ENCODE measurements at regions not wholly inside any gene's neighbourhood (a gene's known extent, or its start where the extent isn't known, plus 50 kb on each side); places are given as distances from the start of the nearest gene placed in this dataset.

DNA sequence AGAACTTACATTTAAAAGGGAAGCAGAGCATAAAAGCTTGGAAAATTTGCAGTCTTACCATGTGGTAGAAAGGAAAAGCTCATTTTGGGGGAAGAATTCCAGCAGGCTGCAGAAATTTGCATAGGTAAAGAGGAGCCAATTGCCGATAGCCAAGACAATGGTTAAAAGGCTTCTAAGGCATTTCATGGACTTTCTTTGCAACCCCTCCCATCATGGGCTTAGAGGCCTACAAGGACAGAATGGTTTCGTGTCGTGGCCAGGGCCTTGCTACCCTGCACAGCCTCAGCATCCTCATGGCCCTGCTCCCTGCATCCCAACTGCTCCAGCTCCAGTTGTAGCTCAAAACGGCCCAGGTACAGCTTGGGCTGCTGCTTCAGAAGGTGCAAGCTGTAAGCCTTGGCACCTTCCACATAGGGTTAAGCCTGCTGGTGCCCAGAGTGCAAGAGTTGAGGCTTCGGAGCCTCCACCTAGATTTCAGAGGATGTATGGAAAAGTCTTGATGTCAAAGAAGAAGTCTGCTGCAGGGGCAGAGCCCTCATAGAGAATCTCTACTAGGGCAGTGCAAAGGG is 420.3 kb downstream of the PCDH17 start:
- DNase-seq: no peak

DNA sequence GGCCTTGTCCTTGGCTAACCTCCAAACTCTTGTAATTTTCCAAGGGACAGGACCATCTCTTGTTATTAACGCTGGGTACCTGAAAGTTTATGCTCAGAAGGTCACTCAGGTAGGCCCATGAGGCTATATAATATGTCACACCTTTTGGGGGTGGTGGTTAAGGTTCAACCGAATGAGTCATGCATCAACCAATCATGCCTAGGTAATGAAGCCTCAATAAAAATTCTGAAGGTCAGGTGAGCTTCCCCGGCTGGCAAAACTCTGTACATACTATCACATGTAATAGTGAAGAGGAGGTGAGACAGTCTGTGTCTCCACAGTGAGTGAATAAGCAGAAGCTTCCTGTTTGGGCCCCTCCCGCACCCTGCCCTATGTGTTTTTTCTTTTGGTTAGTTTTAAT is 424.9 kb downstream of the PCDH17 start:
- DNase-seq: no peak

DNA sequence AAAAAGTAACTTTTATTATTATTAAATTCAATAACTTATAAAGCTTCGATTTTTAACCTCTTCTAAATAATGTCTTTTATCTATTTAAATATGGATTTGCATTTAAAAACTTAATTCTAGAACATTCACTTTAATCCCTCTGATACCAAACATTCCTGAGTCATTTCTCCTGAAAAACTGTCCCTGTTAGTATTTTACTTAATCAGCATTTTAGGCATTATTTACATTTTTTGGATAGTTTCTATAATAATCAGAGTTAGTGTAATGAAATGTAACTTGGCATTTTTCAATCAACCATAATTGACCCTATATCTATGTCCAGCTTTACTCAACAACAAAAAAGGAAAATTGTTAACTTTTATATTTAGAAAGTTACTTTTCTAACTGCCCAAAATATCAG is 428.1 kb downstream of the PCDH17 start:
- no peak for DNase-seq

DNA sequence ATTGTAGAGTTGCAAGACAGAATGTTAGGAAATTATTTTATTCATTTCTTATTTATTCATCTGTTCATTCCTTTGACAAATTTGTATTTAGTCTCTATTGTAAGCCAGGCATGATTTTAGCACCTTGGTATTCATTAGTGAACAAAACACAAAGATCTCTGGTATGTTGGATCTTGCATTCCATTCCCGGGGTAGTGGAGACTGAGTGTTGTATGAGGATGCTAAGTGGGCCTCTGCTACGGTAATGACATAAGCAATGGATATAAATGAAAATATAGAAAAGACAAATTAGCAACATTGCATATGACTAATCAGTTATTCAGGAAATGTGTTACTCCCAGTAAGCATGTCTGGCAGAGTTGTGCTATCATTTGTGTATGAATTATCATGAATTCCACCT is 449.3 kb downstream of the PCDH17 start:
- DNase-seq: no peak

DNA sequence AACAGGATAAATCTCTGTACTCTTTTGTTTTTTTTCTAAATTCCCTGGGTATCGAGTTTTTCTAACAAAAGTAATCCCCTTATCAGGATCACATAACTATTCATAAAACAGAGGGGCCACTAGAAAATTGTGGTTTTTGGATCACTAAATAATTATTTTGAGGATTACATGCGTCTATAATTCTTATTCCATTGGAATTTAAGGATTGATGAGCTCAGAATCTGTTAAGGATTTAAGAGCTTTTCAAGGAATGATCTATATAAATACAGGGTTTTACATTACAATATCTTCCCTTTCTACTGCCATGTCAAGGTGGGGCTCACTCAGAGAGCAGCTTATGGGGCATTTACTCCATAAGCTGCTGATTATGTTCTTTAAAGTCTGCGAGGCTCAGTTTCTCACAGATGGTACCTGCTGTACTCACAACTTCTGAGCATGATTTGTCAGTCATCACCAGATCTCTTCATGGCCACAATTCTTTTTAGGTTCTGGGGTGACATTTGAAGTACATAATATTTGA is 449.8 kb downstream of the PCDH17 start:
- no peak for DNase-seq

DNA sequence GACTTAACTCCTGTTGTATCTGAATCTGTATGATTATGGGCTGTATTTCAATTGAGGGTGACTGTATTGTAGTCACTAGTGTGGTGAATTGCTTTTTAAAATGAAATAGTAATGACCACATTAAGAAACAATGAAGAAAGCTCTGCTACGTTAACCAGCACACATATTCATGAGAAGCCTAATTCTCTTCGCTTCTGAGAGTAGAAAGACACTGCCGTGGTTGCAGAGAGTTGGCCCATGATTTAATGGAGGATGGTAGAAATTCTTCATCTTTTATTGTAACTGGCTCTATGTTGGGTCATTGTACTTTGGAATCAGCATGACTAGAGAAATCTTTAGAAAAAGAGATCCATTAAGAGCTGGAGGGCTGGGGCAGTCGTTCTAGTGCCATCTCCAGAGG is 451.5 kb downstream of the PCDH17 start:
- no peak for DNase-seq

DNA sequence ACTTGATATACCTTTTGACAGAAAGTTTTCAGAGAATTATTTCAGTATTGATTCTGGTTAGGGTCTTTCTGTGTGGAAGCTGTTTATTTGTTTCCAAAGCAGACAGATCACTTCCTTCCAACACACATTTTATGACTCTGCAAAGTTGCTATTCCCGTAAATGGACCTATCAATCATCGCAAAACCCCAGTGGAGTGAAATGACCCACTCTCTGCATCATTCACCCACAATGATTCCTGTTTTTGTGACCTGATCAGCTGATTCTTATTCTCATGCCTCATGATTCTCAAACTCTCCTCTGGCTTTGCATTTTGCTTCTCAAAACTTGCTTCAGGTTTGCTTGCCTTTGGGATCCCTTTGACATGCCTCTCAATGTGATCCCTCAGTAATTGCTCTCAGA is 453.7 kb downstream of the PCDH17 start:
- DNase-seq: no peak

DNA sequence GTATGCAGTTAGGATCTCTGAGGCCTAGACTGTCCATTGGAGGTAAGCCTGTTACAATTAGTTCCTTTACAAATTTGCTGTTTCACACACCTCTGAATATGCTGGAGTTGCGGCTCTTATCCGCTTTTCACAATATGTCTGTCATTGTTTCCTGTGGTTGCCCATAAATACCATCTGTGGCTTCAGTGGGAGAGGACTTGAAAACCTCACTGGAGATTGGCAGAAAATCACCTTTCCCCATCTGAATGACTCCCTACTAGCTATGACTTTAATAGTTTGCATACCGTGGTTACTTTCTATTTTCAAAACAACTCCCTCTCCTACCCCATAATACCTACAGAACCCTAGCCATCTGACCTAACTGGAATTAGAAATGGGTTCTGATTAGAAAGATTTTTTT is 454.3 kb downstream of the PCDH17 start:
- no peak for DNase-seq

DNA sequence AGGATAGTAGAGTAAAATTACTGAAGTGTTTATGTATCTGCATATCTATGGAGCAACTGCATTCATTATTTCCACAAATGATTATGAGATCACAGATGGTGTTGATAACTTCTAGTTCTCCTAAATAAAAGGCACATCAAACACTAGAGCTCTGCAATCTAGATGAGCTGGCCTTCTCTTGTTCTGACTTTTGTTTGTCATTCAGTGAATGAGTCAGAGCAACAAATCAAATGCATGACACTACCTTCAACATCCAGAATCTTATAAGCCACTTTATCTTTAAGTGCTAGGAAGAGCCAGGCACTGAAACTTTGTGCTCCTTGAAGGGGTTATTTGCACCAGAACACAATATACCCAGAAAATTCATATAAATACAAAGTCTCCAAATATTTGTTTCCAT is 456.0 kb downstream of the PCDH17 start:
- DNase-seq: no peak

DNA sequence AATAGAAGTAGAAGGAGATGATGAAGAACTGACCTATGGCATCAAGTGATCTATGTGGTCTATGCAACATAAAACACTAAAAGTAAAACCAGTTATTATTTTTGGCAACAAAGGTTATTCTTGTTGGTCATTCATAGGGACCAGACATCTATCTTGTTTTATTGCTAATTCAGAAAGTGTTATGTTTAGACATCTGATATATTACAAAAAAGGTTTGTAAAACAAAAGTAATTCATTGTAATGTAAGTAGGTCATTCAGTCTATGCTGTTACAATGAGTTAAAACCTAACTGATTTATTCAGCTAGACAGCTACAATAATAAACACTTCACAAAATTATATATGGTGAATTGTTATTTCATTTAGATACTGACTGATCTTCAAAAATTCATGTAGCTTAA is 461.9 kb downstream of the PCDH17 start:
- no peak for DNase-seq

DNA sequence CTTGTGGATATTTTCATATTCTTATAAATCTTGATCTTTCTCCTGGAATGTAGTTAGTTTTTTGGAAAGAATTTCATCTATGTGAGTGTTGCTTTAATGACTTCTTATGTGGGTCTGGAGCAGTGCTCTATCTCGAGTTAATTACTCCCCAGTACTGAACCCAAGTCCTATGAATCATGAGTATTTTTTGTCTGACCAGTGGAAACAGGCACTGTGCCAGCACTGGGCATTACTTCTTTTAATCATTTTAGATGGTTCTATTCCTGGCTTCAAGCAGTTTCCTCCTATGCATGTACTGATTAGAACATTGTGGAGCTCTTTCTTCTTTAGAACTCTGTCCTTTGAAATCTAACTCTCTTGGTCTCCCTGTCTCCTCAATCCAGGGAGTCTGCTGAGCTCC is 466.3 kb downstream of the PCDH17 start:
- no peak for DNase-seq

DNA sequence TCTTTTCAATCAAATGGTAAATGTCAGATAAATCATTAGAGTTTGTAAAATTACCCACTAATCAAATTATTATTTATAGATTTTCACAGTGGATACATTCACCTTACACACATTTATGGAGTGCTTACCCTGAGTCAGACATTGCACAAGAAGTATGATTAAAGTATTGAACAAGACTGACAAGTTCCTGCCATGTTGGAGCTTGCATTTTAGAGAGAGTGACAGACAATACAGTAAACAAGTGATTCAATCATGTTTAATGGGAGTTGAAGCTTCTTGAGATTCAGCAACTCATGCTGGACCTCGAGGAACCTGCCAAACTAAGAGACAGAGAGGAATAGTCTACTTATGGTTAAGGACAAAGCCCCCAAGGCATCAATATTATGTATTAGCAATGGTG is 487.8 kb downstream of the PCDH17 start:
- DNase-seq: no peak

DNA sequence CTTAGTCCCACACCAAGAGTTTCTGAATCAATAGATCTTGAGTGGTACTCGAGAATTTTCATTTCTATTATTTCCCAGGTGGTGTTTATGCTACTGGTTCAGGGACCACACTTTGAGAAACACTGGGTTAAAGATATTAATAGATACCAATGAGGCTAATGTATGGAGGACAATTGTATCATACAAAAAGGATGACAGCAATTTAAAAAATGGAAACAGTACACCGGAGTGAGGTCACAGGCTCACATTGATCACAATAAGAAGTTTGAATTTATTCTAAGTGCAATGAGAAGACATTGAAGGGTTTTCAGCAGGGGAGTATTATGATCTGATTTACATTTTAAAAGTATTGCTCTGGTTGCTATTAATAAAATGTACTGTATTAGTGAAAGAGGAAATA is 488.3 kb downstream of the PCDH17 start:
- no peak for DNase-seq

DNA sequence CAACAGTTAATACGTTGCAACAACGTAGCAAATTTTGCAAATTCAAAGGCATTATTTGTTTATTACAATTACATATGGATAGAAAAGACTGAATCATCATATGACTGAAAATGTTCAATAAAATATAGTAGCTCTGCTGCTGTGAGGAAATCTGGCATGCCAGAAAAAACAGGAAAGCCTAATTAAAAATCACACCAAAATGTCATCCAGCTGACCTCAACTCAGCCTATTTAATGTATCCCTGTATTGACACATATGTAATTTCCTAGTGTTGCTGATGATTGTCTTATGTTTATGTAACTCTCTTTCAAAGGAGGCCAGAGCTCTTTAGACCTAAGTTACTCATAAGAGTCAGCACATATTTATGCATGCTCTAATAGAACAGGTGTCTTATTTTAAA is 495.0 kb downstream of the PCDH17 start:
- DNase-seq: no peak

DNA sequence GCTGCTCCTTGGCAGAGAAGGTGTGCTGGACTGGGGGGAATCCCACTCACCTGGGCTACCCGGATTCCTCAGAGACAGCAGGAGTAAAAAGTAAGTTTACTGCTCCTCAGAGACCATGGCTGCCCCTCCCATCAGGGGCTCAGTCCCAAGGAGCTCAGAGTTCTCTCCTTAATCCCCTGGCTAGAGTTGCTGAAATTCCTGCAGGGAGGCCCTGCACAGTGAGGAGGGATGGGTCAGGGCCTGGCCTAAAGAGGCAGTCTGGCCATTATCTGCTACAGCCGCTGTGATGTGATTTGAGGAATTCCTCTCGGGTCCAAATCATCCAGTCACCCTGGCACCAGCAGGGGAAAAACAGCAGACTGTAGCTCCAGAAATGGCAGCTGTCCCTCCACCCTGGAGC is 502.5 kb downstream of the PCDH17 start:
- DNase-seq: no peak

DNA sequence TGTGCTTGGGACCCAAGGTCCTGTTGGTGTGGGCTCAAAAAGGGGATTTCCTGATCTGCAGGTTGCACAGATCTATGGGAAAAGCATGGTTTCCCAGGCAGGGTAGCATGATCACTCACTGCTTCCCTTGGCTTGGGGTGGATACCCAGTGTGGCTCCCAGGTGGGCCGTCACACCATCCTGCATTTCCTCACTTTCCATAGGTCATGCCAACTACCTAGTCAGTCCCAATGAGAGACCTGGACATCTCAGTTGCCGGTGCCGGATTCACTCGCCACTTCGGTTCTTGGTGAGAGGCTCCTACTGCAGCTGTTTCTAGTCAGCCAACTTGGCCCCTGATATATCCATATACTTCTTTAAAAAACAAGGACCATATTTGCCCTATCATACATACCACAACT is 503.0 kb downstream of the PCDH17 start:
- DNase-seq: no peak

DNA sequence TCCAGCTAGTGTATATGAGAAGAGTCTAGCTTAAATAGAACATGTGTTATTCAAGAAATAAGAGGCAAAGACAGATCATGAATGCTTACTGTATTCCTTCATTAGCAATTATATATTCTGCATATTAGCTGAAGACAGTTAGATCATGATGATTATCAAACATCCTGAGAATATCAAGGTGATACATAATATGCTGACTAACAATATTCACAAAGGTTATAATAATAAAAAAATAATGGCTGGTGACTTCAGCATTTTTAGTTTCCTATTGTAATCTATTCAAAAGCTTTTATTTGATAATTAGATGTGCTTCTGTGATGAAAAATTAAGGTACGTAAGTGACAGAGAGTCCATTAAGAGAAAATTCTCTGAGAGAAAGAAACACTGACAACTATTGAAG is 511.4 kb downstream of the PCDH17 start:
- no peak for DNase-seq

DNA sequence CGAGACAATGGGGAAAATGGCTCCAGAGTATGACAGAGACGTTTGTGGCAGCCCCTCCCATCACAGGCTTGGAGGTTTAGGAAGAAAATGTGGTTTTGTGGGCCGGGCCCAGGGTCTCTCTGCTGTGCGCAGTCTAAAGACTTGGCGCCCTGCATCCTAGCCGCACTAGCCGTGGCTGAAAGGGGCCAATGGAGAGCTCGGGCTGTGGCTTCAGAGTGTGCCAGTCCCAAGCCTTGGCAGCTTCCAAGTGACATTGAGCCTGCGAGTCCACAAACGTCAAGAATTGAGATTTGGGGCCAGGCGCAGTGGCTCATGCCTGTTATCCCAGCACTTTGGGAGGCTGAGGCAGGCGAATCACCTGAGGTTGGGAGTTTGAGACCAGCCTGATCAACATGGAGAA is 513.1 kb downstream of the PCDH17 start:
- no peak for DNase-seq

DNA sequence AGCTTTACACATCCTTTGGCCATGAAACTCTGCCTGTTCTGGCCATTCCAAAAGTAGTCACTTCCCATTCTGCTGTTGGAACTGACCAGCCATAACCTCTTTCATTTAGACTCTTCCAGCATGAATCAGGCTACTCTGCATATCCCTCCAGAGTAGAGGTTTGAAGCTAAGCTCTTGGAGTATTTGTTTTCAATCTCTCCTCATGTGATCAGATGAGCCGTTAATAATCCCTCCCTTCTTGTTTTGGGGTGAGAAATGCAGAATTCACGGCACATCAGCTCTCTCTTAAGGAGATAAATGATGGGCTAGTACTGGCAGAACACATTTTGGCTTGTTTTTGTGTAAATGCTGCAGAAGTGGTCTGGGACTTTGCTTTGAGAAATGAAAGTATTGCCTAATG is 519.9 kb downstream of the PCDH17 start:
- no peak for DNase-seq

DNA sequence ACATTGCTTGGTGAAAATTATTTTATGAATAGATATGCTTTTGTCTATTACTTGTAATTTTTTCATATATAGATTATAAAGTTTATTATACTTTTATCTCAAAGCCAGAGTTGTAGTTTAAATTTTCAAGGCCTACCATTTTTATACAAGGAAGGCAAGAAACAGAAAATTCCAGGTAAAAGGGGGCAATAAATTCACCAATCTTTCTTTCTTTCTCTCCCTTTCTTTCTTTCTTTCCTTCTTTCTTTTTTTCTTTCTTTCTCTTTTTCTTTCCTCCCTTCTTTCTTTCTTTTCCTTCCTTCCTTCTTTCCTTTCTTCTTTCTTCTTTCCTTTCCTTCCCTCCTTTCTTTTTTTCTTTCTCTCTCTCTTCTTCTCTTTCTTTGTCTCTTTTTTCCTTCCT is 529.4 kb downstream of the PCDH17 start:
- DNase-seq: no peak

DNA sequence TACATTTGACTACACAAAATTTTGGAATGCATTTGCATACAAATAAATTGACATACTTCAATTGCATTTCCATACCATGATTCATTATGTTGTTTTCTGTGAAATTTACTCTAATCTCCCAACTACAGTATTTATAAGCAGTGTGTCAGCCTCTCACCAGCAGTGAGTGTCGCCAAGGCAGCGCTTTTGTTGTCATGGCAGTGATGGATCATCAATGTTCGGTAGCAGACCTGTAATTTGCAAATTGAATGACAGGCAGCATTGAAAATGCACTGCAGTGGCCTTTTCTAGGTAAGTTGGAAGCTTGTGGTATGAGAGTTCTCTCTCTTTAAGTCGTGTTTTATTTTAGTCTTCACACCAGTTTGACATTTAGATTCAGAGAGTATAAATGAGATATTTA is 534.1 kb downstream of the PCDH17 start:
- no peak for DNase-seq

DNA sequence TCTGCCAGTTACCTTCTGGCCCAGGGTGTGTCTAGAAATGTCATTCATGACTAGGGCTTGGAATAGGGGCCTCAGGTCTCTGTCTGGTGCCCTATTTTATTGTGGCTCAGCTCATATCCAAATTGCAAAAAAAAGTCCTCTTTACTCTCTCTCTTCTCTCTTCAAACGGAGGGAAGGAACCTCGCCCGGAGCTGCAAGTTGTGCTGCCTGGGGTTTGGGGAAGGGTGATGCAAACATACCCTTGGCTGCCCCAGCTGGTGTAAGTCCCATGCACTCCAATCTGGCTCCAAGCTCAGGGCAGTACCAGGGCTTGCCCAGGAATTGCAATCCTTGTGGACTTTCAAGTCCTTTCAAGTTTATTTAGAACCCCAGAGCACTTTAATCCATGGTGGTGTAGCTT is 549.6 kb downstream of the PCDH17 start:
- DNase-seq: no peak

DNA sequence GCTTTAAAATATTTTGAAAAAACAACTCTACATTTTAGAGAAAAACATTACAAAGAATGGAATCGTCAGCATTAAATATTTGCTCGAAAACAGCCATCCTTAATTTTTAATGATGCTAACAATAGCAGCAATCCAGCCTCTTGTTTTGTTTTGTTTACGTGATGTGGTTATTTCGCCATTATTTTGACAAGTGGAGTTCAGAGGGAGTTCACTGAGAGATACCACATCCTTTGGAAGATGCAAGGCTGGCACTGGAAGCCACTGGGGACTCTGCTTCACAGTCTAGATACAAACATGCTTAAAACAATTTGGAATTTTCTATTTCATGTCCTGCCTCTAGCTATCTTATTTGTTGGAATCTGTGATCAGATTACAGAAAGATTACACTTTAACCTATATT is 556.3 kb downstream of the PCDH17 start:
- no peak for DNase-seq

DNA sequence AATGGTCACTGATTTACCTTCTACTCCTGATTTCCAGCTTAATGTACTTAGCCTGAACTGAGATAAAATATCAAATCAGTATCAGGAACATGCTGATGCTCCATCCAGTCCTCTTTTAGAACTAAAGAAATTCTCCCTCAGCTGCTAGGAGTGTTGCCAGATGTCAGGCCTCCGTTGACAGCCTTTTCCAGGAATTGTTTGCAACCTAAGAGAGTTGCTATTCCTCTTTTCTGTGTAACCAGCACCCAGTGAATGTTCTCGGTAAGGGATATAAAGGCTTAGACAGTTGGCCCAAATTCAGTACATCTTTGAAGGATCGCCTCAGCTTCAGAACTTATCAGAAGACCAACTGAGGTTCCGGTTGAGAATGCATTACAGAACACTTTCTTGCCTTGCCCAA is 559.0 kb downstream of the PCDH17 start:
- no peak for DNase-seq

DNA sequence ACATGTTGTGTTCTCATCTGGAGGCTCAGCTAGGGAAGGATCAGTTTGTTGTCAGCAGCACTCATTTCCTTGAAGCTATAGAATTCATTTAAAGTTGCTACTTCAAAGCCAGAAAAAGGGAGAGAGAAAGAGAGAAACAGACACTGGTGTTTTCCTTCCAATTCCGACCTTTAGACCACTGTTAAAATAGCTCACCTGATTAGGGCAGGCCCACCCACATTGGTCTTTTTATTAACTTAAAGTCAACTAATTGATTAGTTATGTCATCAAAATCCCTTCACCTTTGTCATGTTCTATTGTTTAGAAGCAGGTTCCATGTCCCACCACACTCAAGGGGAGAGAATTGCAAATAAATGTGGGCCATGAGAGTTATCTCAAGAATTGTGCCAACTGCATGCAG is 560.2 kb downstream of the PCDH17 start:
- DNase-seq: no peak

DNA sequence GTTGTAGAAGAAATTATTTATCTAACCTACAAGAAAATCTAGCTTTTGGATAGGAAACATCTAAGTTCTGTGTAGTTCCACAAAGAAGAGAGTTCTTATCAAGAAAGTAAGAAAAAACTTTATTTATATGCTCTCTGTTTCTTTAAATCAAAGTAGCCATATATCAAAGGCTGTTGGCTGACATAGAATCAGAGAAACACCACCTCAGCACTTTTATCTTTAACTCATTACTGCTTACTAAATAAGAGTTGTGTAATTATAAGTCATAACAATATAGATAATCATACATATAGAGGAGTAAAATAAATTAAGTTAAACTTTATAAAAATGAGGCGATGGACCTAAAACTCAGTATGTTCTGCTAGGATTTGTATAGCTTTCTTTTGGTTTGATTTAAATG is 570.6 kb downstream of the PCDH17 start:
- no peak for DNase-seq
